ENCODE measurements at regions not wholly inside any gene's neighbourhood (a gene's known extent, or its start where the extent isn't known, plus 50 kb on each side); places are given as distances from the start of the nearest gene placed in this dataset.

DNA sequence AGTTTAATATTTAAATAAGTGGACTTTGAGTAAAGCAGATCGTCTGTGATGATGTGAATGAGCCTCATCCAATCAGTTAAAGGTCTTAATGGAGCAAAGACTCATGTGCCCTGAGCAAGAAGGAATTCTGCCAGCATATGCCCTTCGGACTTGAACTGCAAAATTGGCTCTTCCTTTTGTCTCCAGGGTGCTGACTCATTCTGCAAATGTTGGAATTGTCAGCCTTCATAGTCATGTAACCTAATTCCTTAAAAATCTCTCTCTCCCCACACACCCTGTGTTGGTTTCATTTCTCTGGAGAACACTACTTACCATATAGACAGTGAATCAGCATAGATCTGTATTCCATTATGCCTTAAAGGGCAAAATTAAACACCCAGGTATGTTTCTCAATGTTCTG, 609.8 kb upstream of the GALNTL6 start:
- peaks cover 13% of the 10 kb centered on the region for H3K9me3 Mint-ChIP-seq
- no peaks in the 10 kb centered on the region for H3K36me3 Mint-ChIP-seq (ENCODE audit: low read depth)
- H3K27ac Mint-ChIP-seq, result no peak overlapping the region
- H3K4me1 Mint-ChIP-seq (ENCODE audit: low read depth), result no peaks in the 10 kb centered on the region
- no peaks in the 10 kb centered on the region for H3K27me3 Mint-ChIP-seq (ENCODE audit: low read depth)
- H3K4me3 Mint-ChIP-seq, result no peak overlapping the region
- DNase-seq (ENCODE audit: low spot score), result no peak

DNA sequence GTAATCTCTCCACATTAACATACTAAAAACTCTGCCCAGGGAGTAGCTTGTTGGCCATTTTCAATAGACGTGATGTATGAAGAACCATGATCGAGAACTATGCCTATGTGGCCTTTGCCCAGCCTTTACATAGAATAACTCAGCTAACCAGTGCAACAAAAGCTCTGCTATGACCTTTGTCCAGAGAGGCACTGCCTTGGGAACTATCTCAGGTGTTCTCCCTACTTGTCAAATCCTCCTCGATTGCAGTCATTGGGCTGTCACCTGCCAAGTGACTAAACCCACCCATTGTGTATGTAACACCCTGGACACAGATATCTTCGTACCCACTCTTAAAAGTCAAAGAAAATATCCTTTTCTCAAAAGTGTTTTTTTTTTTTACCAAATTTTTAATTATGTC, 610.3 kb upstream of the GALNTL6 start:
- Mint-ChIP-seq H3K9me3 (peaks cover 13% of the 10 kb centered on the region), H3K36me3 (ENCODE audit: low read depth) (no peaks in the 10 kb centered on the region), H3K27me3 (ENCODE audit: low read depth) (no peaks in the 10 kb centered on the region), H3K27ac (no peak overlapping the region), H3K4me1 (ENCODE audit: low read depth) (no peaks in the 10 kb centered on the region), H3K4me3 (no peak overlapping the region)
- DNase-seq (ENCODE audit: low spot score), result no peak

DNA sequence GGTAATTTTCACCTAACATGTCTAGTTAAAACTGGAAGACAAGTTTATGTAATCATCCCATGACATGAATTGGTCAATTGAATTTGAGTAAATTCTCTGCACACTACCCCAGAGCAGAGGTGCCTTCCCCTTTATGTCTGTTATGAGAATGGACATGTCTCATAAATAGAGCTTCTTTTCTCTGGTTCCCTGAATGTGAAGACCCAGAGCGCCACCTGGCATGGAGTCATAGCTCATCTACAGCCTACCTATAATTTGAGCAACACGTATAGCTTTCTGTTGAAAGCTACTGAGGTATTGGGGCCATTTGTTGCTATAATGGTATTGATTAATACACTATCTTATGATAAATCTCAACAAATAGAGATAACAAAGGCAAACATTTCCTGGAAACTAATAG, 626.5 kb upstream of the GALNTL6 start:
- no peaks in the 10 kb centered on the region for H3K4me1 Mint-ChIP-seq (ENCODE audit: low read depth)
- H3K4me3 Mint-ChIP-seq, result no peak overlapping the region
- DNase-seq (ENCODE audit: low spot score), result no peak
- H3K9me3 Mint-ChIP-seq, result peaks cover 6% of the 10 kb centered on the region
- H3K36me3 Mint-ChIP-seq (ENCODE audit: low read depth), result no peaks in the 10 kb centered on the region
- H3K27ac Mint-ChIP-seq, result no peak overlapping the region
- no peaks in the 10 kb centered on the region for H3K27me3 Mint-ChIP-seq (ENCODE audit: low read depth)

DNA sequence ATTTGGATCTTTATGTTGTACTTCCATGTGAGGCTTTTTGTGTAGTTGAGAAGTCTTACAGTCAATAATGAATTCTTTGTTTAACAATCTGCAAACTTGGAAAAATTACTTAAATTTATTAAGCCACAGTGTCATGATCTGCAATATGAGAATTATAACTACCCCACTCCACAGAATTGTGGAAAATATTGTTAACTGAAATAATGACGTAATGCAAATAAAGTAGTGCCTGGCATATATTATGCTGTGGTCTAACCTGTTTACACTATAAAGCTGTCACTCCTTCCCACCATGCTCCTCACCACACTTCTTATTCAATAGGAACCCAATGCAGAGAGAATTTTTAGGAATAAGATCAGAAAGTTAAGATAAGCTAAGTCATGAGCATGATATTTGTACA, 632.1 kb upstream of the GALNTL6 start:
- Mint-ChIP-seq H3K27me3 (ENCODE audit: low read depth) (no peaks in the 10 kb centered on the region), H3K4me1 (ENCODE audit: low read depth) (no peaks in the 10 kb centered on the region), H3K36me3 (ENCODE audit: low read depth) (no peaks in the 10 kb centered on the region), H3K27ac (no peak overlapping the region), H3K9me3 (no peaks in the 10 kb centered on the region), H3K4me3 (no peak overlapping the region)
- DNase-seq (ENCODE audit: low spot score), result no peak

DNA sequence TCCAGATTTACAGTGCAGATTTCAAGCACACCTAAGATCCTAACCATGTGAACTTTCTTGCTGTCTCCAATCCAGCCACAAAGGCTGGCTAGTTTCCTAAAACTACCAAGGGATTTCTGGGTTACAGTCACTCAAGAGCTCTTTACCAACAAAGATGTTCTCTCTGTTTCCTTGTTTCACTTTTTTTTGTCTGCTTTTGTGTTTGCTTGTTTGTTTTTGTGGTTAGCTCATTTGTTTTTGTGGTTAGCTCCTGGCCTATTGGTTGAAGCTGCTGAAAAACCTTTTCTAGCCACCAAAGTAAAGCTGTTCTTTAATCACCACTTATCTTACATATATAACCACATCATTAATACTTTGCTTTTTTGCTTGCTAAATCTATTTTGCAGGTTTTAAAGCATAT, 642.5 kb upstream of the GALNTL6 start:
- Mint-ChIP-seq H3K4me3 (no peak overlapping the region), H3K4me1 (ENCODE audit: low read depth) (no peaks in the 10 kb centered on the region), H3K27me3 (ENCODE audit: low read depth) (no peaks in the 10 kb centered on the region), H3K9me3 (peaks cover 18% of the 10 kb centered on the region), H3K27ac (no peak overlapping the region), H3K36me3 (ENCODE audit: low read depth) (no peaks in the 10 kb centered on the region)
- no peak for DNase-seq (ENCODE audit: low spot score)

DNA sequence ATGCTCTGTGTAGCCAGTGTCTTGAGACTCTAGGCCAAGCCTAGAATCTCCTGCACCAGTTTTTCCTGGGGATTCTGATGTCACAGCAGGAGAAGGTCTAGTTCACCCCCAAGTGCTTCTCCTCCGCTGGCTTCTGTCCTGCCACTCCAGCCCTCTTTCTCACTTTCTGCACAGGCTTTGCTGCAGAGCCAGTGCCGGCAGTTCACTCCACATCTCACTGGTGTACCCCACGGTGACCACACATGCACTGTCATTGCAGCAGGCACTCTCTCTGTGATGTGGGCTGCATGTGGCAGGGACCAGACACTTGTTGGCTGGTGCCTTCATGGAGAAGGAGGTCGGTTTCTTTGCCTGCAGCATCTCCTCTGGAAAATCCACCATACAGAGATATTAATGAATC, 643.8 kb upstream of the GALNTL6 start:
- Mint-ChIP-seq H3K27me3 (ENCODE audit: low read depth) (no peaks in the 10 kb centered on the region), H3K4me1 (ENCODE audit: low read depth) (no peaks in the 10 kb centered on the region), H3K4me3 (no peak overlapping the region), H3K36me3 (ENCODE audit: low read depth) (no peaks in the 10 kb centered on the region), H3K27ac (no peak overlapping the region), H3K9me3 (peaks cover 18% of the 10 kb centered on the region)
- no peak for DNase-seq (ENCODE audit: low spot score)

DNA sequence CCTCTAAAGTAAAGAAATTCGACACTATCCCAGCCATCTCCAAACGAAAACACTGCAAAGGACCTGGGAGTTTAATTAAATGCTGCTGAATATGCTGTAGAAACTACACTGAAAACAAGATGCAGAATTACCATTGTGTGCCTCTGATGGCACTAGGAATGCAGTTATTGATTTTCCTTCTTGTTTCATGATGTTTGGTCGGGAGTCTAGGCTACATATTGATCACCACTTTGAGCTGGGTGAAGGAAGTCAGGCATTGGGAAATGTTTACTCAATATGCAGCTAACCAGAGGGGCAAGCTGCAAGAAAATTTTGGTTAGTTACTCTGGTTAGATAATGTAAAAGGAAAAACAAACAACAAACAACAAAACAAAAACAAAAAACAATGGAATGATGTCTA, 650.7 kb upstream of the GALNTL6 start:
- H3K36me3 Mint-ChIP-seq (ENCODE audit: low read depth), result no peaks in the 10 kb centered on the region
- no peaks in the 10 kb centered on the region for H3K9me3 Mint-ChIP-seq
- no peaks in the 10 kb centered on the region for H3K27me3 Mint-ChIP-seq (ENCODE audit: low read depth)
- no peaks in the 10 kb centered on the region for H3K4me1 Mint-ChIP-seq (ENCODE audit: low read depth)
- no peak overlapping the region for H3K27ac Mint-ChIP-seq
- no peak overlapping the region for H3K4me3 Mint-ChIP-seq
- no peak for DNase-seq (ENCODE audit: low spot score)

DNA sequence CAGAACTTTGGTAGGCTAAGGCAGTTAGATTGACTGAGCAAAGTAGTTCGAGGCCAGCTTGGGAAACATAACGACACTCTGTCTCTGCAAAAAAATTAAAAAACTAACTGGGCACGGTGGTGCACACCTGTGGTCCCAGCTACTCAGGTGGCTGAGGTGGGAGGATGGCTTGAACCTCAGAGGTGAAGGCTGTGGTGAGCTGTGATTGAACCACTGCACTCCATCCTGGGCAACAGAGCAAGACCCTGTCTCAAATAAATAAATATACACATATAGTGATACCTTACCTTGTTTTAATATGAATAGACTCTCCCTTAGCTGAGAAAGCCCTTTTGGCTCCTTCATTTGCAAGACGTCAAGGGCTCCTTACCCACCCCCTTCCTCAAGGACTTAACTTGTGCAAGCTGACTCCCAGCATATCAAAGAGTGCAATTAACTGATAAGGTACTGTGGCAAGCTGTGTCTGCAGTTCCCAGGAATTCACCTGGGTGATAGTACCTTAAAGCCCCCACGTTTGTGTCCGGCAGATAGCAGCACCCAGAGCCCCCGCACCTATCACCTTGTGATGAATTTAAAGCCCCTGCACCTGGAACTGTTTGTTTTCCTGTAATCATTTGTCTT, 655.6 kb upstream of the GALNTL6 start:
- H3K9me3 Mint-ChIP-seq, result peaks cover under 1% of the 10 kb centered on the region
- no peaks in the 10 kb centered on the region for H3K36me3 Mint-ChIP-seq (ENCODE audit: low read depth)
- H3K4me1 Mint-ChIP-seq (ENCODE audit: low read depth), result no peaks in the 10 kb centered on the region
- no peak overlapping the region for H3K27ac Mint-ChIP-seq
- H3K4me3 Mint-ChIP-seq, result no peak overlapping the region
- DNase-seq (ENCODE audit: low spot score), result no peak
- no peaks in the 10 kb centered on the region for H3K27me3 Mint-ChIP-seq (ENCODE audit: low read depth)

DNA sequence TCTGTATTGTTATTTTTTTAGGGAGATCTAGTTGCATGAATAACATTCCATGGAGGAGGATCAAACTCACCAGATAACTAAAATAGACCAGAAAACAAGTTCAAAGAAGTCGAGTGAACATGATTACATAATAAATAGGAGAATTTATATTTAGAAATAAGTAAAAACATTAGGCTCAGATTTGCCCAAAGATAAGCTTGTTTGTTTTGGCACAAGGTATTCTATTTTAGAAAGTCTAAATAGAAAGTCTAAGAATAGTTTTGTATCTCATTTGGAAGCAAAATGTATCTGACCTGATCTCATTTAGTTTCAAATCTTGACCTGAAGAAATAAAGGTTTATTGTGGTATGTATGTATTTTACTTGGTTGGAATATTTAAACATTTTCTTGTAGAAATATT, 670.6 kb upstream of the GALNTL6 start:
- no peaks in the 10 kb centered on the region for H3K4me1 Mint-ChIP-seq (ENCODE audit: low read depth)
- no peak overlapping the region for H3K4me3 Mint-ChIP-seq
- peaks cover 13% of the 10 kb centered on the region for H3K9me3 Mint-ChIP-seq
- no peak overlapping the region for H3K27ac Mint-ChIP-seq
- no peaks in the 10 kb centered on the region for H3K36me3 Mint-ChIP-seq (ENCODE audit: low read depth)
- no peak for DNase-seq (ENCODE audit: low spot score)
- no peaks in the 10 kb centered on the region for H3K27me3 Mint-ChIP-seq (ENCODE audit: low read depth)

DNA sequence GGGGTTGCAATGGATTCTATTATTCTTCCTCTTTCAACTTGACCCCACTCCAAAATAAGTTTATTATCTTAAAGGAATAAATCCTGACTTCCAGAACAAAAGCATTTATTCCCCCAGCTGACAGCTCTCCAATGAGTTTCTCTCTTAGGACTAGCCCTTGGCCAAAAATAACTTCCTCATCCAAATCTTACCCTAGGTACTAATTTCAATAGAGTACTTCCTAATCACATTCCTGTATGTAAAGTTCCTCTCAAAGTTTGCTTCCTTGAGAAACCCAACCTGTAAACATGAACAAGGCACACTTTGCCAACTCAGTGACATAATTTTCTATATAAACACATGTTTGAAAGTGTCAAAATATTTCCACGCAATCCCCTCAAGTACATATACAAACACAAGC, 671.2 kb upstream of the GALNTL6 start:
- Mint-ChIP-seq H3K36me3 (ENCODE audit: low read depth) (no peaks in the 10 kb centered on the region), H3K4me1 (ENCODE audit: low read depth) (no peaks in the 10 kb centered on the region), H3K4me3 (no peak overlapping the region), H3K27me3 (ENCODE audit: low read depth) (no peaks in the 10 kb centered on the region), H3K27ac (no peak overlapping the region), H3K9me3 (peaks cover 13% of the 10 kb centered on the region)
- no peak for DNase-seq (ENCODE audit: low spot score)

DNA sequence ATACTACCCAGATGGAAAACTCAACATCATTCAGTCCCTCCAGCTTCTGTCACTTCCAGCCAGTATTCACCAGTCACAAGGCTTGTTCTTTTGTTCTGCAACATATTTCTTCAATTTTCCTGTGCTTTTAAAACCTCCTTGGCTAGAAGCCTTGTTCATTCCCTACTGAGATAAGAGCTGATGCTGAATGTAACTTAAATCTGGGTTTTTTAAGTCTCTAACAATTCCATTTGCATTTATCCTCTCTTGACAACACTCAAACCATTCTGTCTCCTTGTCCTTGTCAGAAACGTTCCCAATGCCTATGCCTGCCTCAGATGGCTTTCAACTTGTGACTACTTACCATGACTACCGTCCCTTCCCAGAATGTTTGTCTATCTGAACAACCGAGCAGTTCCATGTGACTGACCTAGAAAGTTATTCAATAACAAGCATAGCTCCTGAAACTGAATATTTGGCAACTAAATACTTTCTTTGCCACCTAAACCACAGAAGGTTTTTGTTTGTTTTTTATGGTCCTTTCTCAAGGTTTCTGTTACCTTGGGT, 682.9 kb upstream of the GALNTL6 start:
- H3K27me3 Mint-ChIP-seq (ENCODE audit: low read depth), result no peaks in the 10 kb centered on the region
- H3K36me3 Mint-ChIP-seq (ENCODE audit: low read depth), result no peaks in the 10 kb centered on the region
- no peak overlapping the region for H3K27ac Mint-ChIP-seq
- H3K9me3 Mint-ChIP-seq, result peaks cover 9% of the 10 kb centered on the region
- no peak for DNase-seq (ENCODE audit: low spot score)
- no peak overlapping the region for H3K4me3 Mint-ChIP-seq
- H3K4me1 Mint-ChIP-seq (ENCODE audit: low read depth), result no peaks in the 10 kb centered on the region

DNA sequence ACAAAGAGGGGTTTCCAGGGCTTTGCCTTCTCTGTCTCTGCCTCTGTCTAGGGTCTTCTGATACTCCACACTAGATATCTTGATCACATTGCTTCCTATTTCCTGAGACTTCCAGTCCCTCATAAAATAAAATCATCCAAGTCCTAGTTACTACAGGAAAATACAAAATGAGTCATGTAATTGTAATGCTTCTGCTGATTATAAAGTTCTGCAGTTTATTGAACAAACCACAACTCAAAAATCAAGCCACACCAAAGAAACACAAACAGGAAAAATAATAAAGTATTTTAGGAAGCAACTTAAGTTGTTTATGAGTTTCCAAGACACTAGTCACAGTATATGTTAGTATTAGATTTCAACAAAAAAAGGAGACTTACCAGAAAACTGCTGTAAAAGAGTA, 695.1 kb upstream of the GALNTL6 start:
- H3K36me3 Mint-ChIP-seq (ENCODE audit: low read depth), result no peaks in the 10 kb centered on the region
- H3K4me1 Mint-ChIP-seq (ENCODE audit: low read depth), result no peaks in the 10 kb centered on the region
- H3K27ac Mint-ChIP-seq, result no peak overlapping the region
- H3K4me3 Mint-ChIP-seq, result no peak overlapping the region
- DNase-seq (ENCODE audit: low spot score), result no peak
- H3K9me3 Mint-ChIP-seq, result peaks cover 20% of the 10 kb centered on the region
- H3K27me3 Mint-ChIP-seq (ENCODE audit: low read depth), result no peaks in the 10 kb centered on the region

DNA sequence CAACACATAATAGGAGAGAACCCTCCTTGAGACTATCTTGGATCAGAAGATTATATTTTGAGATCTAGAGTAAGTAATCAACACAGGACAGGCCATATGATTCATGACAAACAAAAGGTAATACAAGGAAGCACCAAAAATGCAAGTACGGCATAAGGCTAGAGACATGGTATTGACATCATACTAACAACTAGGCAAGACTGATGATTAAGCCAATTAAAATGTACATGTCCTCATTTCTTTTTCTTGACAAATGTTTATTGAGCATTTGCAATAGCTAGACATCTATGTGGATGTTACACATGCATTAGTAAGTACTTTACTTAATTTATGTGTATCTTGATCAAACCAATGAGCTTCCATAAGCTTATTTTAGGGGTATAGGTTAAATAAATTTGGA, 695.7 kb upstream of the GALNTL6 start:
- H3K27ac Mint-ChIP-seq, result no peak overlapping the region
- no peaks in the 10 kb centered on the region for H3K4me1 Mint-ChIP-seq (ENCODE audit: low read depth)
- H3K36me3 Mint-ChIP-seq (ENCODE audit: low read depth), result no peaks in the 10 kb centered on the region
- H3K9me3 Mint-ChIP-seq, result peaks cover 14% of the 10 kb centered on the region
- no peaks in the 10 kb centered on the region for H3K27me3 Mint-ChIP-seq (ENCODE audit: low read depth)
- no peak for DNase-seq (ENCODE audit: low spot score)
- no peak overlapping the region for H3K4me3 Mint-ChIP-seq

DNA sequence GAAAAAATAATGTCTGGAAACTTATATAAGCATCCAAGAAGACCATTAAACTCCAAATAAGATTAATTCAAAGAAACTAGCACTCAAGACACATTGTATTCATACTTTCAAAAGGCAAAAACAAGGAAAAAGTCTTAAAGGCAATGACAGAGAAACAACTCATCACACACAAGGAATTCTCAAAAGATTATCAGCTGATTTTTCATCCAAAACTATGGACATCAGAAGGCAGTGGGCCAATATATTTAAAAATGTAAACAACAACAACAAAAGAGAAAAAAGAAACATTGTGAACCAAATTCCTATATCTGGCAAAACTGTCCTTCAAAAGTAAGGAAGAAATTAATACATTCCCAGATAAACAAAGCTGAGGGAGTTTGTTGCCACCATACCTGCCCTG, 711.4 kb upstream of the GALNTL6 start:
- H3K27me3 Mint-ChIP-seq (ENCODE audit: low read depth), result no peaks in the 10 kb centered on the region
- no peak overlapping the region for H3K27ac Mint-ChIP-seq
- no peak for DNase-seq (ENCODE audit: low spot score)
- peaks cover 10% of the 10 kb centered on the region for H3K9me3 Mint-ChIP-seq
- no peaks in the 10 kb centered on the region for H3K36me3 Mint-ChIP-seq (ENCODE audit: low read depth)
- H3K4me3 Mint-ChIP-seq, result no peak overlapping the region
- no peaks in the 10 kb centered on the region for H3K4me1 Mint-ChIP-seq (ENCODE audit: low read depth)

DNA sequence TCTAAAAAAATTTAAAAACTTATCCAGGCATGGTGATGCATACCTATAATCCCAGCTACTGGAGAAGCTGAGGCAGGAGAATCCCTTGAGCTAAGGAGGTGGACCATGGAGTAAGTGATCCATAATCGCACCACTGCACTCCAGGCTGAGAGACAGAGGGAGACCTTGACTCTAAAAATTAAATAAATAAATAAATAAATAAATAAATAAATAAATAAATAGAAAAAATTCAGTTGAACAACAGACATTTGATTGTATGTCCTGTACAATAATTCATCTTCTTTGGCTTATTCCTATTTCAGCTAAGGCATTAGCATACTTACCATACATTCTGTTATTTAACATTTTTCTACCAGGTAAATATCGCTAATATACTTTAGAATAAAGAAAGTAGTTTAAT, 726.1 kb upstream of the GALNTL6 start:
- no peaks in the 10 kb centered on the region for H3K27me3 Mint-ChIP-seq (ENCODE audit: low read depth)
- no peaks in the 10 kb centered on the region for H3K36me3 Mint-ChIP-seq (ENCODE audit: low read depth)
- no peak for DNase-seq (ENCODE audit: low spot score)
- H3K27ac Mint-ChIP-seq, result no peak overlapping the region
- H3K9me3 Mint-ChIP-seq, result peaks cover 4% of the 10 kb centered on the region
- no peak overlapping the region for H3K4me3 Mint-ChIP-seq
- H3K4me1 Mint-ChIP-seq (ENCODE audit: low read depth), result no peaks in the 10 kb centered on the region
